PC-3 (cell line): ENCODE measurements at regions not wholly inside any gene's neighbourhood (a gene's known extent, or its start where the extent isn't known, plus 50 kb on each side); places are given as distances from the start of the nearest gene placed in this dataset.

Experiments
- ATAC-seq: fragments of 200-7000 bp; cut with Tn5 transposase; 2 replicates; pipeline ENCODE4 v1.9.1; 2020; ENCODE audit warnings: mild to moderate bottlenecking, moderate library complexity
- BruUV-seq: library from RNA; stranded (reverse); fragments of 400-500 nt; replicated peaks from 2 replicates; lab custom pipeline; 2021; lab: Mats Ljungman, UMichigan
- CTCF ChIA-PET: fragments of 300-600 bp; sonication (Branson Sonifier 250); formaldehyde crosslinking; loops from one replicate; lab custom pipeline; 2022; ENCODE audit warnings: antibody characterized with exemption; lab: Charles Lee
- POLR2A ChIA-PET: fragments of 300-600 bp; sonication (Branson Sonifier 250); formaldehyde crosslinking; loops from one replicate; lab custom pipeline; 2022; ENCODE audit warnings: antibody characterized with exemption; ENCODE audit not compliant: unreplicated experiment; lab: Charles Lee
- DNase-seq: peaks from one replicate; pipeline ENCODE4 v3.0.0-alpha.2; 2015
- H2AFZ ChIP-seq: fragments of 300-600 bp; sonication (generic); 2 replicates; pipeline ENCODE4 v1.6.0; 2016; ENCODE audit warnings: antibody characterized with exemption, low read length
- H3F3A ChIP-seq: fragments of 300-600 bp; sonication (generic); one replicate; pipeline ENCODE4 v1.6.0; 2017; ENCODE audit warnings: antibody characterized with exemption, low read length, control low read depth, mild to moderate bottlenecking; ENCODE audit not compliant: unreplicated experiment
- H3K27ac ChIP-seq: fragments of 300-600 bp; sonication (generic); 2 replicates; pipeline ENCODE4 v1.5.1; 2016; ENCODE audit warnings: mild to moderate bottlenecking, low read length
- H3K27me3 ChIP-seq: fragments of 300-600 bp; sonication (generic); 2 replicates; pipeline ENCODE4 v1.6.1; 2016; ENCODE audit warnings: low read length, mixed read lengths
- H3K36me3 ChIP-seq: fragments of 300-600 bp; sonication (generic); 2 replicates; pipeline ENCODE4 v1.6.1; 2016; ENCODE audit warnings: low read depth, mixed run types, low read length, mixed read lengths
- H3K4me1 ChIP-seq: fragments of 300-600 bp; sonication (generic); 2 replicates; pipeline ENCODE4 v1.5.1; 2016; ENCODE audit warnings: low read length; ENCODE audit not compliant: insufficient read depth
- H3K4me2 ChIP-seq: fragments of 300-600 bp; sonication (generic); 2 replicates; pipeline ENCODE4 v1.6.0; 2016; ENCODE audit warnings: low read length
- H3K4me3 ChIP-seq: fragments of 300-600 bp; sonication (generic); 2 replicates; pipeline ENCODE4 v1.5.1; 2016; ENCODE audit warnings: mild to moderate bottlenecking, low read length, mixed read lengths
- H3K79me2 ChIP-seq: fragments of 300-600 bp; sonication (generic); 2 replicates; pipeline ENCODE4 v1.6.1; 2017; ENCODE audit warnings: low read length, mixed read lengths
- H3K9ac ChIP-seq: fragments of 300-600 bp; sonication (generic); 2 replicates; pipeline ENCODE4 v1.6.0; 2016; ENCODE audit warnings: mild to moderate bottlenecking, low read length
- H3K9me2 ChIP-seq: fragments of 300-600 bp; sonication (generic); replicated peaks from 2 replicates; pipeline ENCODE4 v1.6.1; 2016; ENCODE audit warnings: mixed run types, low read length, mixed read lengths
- H3K9me3 ChIP-seq: fragments of 300-600 bp; sonication (generic); 2 replicates; pipeline ENCODE4 v1.6.1; 2016; ENCODE audit warnings: low read length, mixed read lengths
- H4K20me1 ChIP-seq: fragments of 300-600 bp; sonication (generic); 2 replicates; pipeline ENCODE4 v1.6.1; 2016; ENCODE audit warnings: low read length, mixed read lengths
- CTCF ChIP-seq: fragments of 300-600 bp; sonication (generic); conservative IDR thresholded peaks from 2 replicates; pipeline ENCODE4 v1.5.1; 2017; ENCODE audit warnings: antibody characterized with exemption, low read depth, mild to moderate bottlenecking, low read length
- EZH2 ChIP-seq: fragments of 300-600 bp; sonication (generic); IDR thresholded peaks from one replicate; pipeline ENCODE4 v1.6.1; 2017; ENCODE audit warnings: antibody characterized with exemption, mild to moderate bottlenecking, low read length; ENCODE audit not compliant: unreplicated experiment
- EZH2phosphoT487 ChIP-seq: fragments of 300-600 bp; sonication (generic); IDR thresholded peaks from 2 replicates; pipeline ENCODE4 v1.6.1; 2018; ENCODE audit warnings: mild to moderate bottlenecking, antibody characterized with exemption, low read length, borderline replicate concordance
- intact Hi-C: fragments of 100-400 bp; cut with micrococcal nuclease; formaldehyde crosslinking; loops from 2 replicates; pipeline ENCODE4 v1.9.0; 2023

GRCh38 chrX:10288373-10288975 is 131.7 kb downstream of the CLCN4 start:
- Histone ChIP-seq H2AFZ (no peak overlapping the region), H3K4me1 (peaks cover 6% of the 10 kb centered on the region), H3K9ac (no peak overlapping the region), H3K36me3 (no peaks in the 10 kb centered on the region), H3K4me3 (no peak overlapping the region), H3K4me2 (no peak overlapping the region), H3K27me3 (no peaks in the 10 kb centered on the region), H3K79me2 (no peaks in the 10 kb centered on the region), H3K27ac (no peak overlapping the region), H3F3A (no peaks in the 10 kb centered on the region), H3K9me2 (no peaks in the 10 kb centered on the region), H3K9me3 (no peaks in the 10 kb centered on the region), H4K20me1 (no peaks in the 10 kb centered on the region)
- ChIA-PET POLR2A (no interaction called here), CTCF (no interaction called here)
- no TSS peak for BruUV-seq
- no peak for ATAC-seq
- DNase-seq = peak; percentile 15
- intact Hi-C loops = no loop called here
- TF ChIP-seq EZH2 (no peak), EZH2phosphoT487 (no peak)

GRCh38 chrX:10296576-10296975 is 139.8 kb downstream of the CLCN4 start:
- H3K27ac ChIP-seq = no peak overlapping the region
- H3K79me2 ChIP-seq = no peaks in the 10 kb centered on the region
- POLR2A ChIA-PET = no interaction called here

GRCh38 chrX:10310511-10310910 is 153.7 kb downstream of the CLCN4 start:
- Histone ChIP-seq H3K9ac (no peak overlapping the region), H3K4me3 (no peak overlapping the region), H3F3A (no peaks in the 10 kb centered on the region), H3K9me3 (no peaks in the 10 kb centered on the region), H2AFZ (no peak overlapping the region), H3K27ac (no peak overlapping the region), H4K20me1 (no peaks in the 10 kb centered on the region), H3K4me2 (no peak overlapping the region), H3K4me1 (no peaks in the 10 kb centered on the region), H3K36me3 (no peaks in the 10 kb centered on the region), H3K79me2 (no peaks in the 10 kb centered on the region), H3K9me2 (no peaks in the 10 kb centered on the region), H3K27me3 (no peaks in the 10 kb centered on the region)
- TF ChIP-seq CTCF (no peak), EZH2 (no peak), EZH2phosphoT487 (no peak)
- ChIA-PET CTCF (no interaction called here), POLR2A (no interaction called here)
- BruUV-seq = no TSS peak
- ATAC-seq (no peak), DNase-seq (no peak)
- intact Hi-C loops = no loop called here

More at GRCh38 chrX:10296576-10296975, 139.8 kb downstream of the CLCN4 start:
- BruUV-seq = no TSS peak
- Histone ChIP-seq H2AFZ (no peak overlapping the region), H3K4me2 (no peak overlapping the region), H4K20me1 (no peaks in the 10 kb centered on the region), H3K9ac (no peak overlapping the region), H3K4me3 (no peak overlapping the region), H3K4me1 (no peaks in the 10 kb centered on the region), H3K27me3 (no peaks in the 10 kb centered on the region), H3F3A (no peaks in the 10 kb centered on the region), H3K9me2 (no peaks in the 10 kb centered on the region), H3K9me3 (no peaks in the 10 kb centered on the region), H3K36me3 (no peaks in the 10 kb centered on the region)
- DNase-seq (no peak), ATAC-seq (no peak)
- CTCF ChIA-PET = no interaction called here
- intact Hi-C loops = no loop called here
- TF ChIP-seq EZH2 (no peak), CTCF (no peak), EZH2phosphoT487 (no peak)
